ENCODE measurements at regions not wholly inside any gene's neighbourhood (a gene's known extent, or its start where the extent isn't known, plus 50 kb on each side); places are given as distances from the start of the nearest gene placed in this dataset.

GRCh38 chr2:62566847-62567246 lies 60.9 kb upstream of the TMEM17 start:
- Mint-ChIP-seq H3K27me3 (peaks cover 29% of the 10 kb centered on the region), H3K4me1 (no peaks in the 10 kb centered on the region), H3K9me3 (no peaks in the 10 kb centered on the region), H3K36me3 (ENCODE audit: low read depth) (no peaks in the 10 kb centered on the region), H3K27ac (no peak overlapping the region), H3K4me3 (no peak overlapping the region)
- DNase-seq = no peak
- CTCF ChIA-PET = no interaction called here
- POLR2A ChIA-PET = no interaction called here

GRCh38 chr2:62565309-62565908 lies 59.4 kb upstream of the TMEM17 start:
- Mint-ChIP-seq H3K27ac (no peak overlapping the region), H3K4me1 (no peaks in the 10 kb centered on the region), H3K4me3 (no peak overlapping the region), H3K27me3 (peaks cover 20% of the 10 kb centered on the region), H3K9me3 (no peaks in the 10 kb centered on the region), H3K36me3 (ENCODE audit: low read depth) (no peaks in the 10 kb centered on the region)
- ChIA-PET POLR2A (no interaction called here), CTCF (interaction anchor here (0.9 kb wide), 1 partner anchor 108 kb away, joined by 3 read pairs; no protein-coding TSS in a partner anchor)
- no peak for DNase-seq

GRCh38 chr2:62564380-62565137 lies 58.6 kb upstream of the TMEM17 start:
- H3K27me3 Mint-ChIP-seq = peaks cover 18% of the 10 kb centered on the region
- H3K4me3 Mint-ChIP-seq = no peak overlapping the region
- no peaks in the 10 kb centered on the region for H3K36me3 Mint-ChIP-seq (ENCODE audit: low read depth)
- no peak overlapping the region for H3K27ac Mint-ChIP-seq
- no peak for DNase-seq
- CTCF ChIA-PET = interaction anchor here (0.9 kb wide), 1 partner anchor 107 kb away, joined by 3 read pairs; no protein-coding TSS in a partner anchor
- POLR2A ChIA-PET = no interaction called here
- no peaks in the 10 kb centered on the region for H3K9me3 Mint-ChIP-seq
- H3K4me1 Mint-ChIP-seq = no peaks in the 10 kb centered on the region

- peaks cover 3% of the 10 kb centered on the region for H3K9me3 Mint-ChIP-seq
- H3K27ac Mint-ChIP-seq = no peak overlapping the region
- no peaks in the 10 kb centered on the region for H3K36me3 Mint-ChIP-seq (ENCODE audit: low read depth)
- no peak overlapping the region for H3K4me3 Mint-ChIP-seq
- H3K27me3 Mint-ChIP-seq = peaks cover 16% of the 10 kb centered on the region
- ChIA-PET POLR2A (no interaction called here), CTCF (no interaction called here)
- no peak for DNase-seq
- no peaks in the 10 kb centered on the region for H3K4me1 Mint-ChIP-seq
Measured at GRCh38 chr2:62561586-62561985, 55.6 kb upstream of the TMEM17 start.

- Mint-ChIP-seq H3K27me3 (peaks cover 19% of the 10 kb centered on the region), H3K9me3 (peaks cover 3% of the 10 kb centered on the region), H3K27ac (no peak overlapping the region), H3K36me3 (ENCODE audit: low read depth) (no peaks in the 10 kb centered on the region), H3K4me1 (no peaks in the 10 kb centered on the region), H3K4me3 (no peak overlapping the region)
- ChIA-PET POLR2A (no interaction called here), CTCF (no interaction called here)
- no peak for DNase-seq
Measured at GRCh38 chr2:62559582-62559981, 53.6 kb upstream of the TMEM17 start.

- Mint-ChIP-seq H3K27ac (no peak overlapping the region), H3K27me3 (peaks cover 24% of the 10 kb centered on the region), H3K36me3 (ENCODE audit: low read depth) (no peaks in the 10 kb centered on the region), H3K4me3 (no peak overlapping the region), H3K4me1 (no peaks in the 10 kb centered on the region), H3K9me3 (peaks cover 3% of the 10 kb centered on the region)
- DNase-seq = no peak
- ChIA-PET CTCF (no interaction called here), POLR2A (no interaction called here)
Measured at GRCh38 chr2:62558743-62559142, 52.7 kb upstream of the TMEM17 start.

- POLR2A ChIA-PET = no interaction called here
- CTCF ChIA-PET = no interaction called here
- Mint-ChIP-seq H3K36me3 (ENCODE audit: low read depth) (no peaks in the 10 kb centered on the region), H3K4me3 (no peak overlapping the region), H3K27ac (no peak overlapping the region), H3K4me1 (no peaks in the 10 kb centered on the region), H3K27me3 (peaks cover 18% of the 10 kb centered on the region), H3K9me3 (peaks cover 3% of the 10 kb centered on the region)
- DNase-seq = no peak
Measured at GRCh38 chr2:62556086-62556485, 50.1 kb upstream of the TMEM17 start.
